ENCODE measurements at regions not wholly inside any gene's neighbourhood (a gene's known extent, or its start where the extent isn't known, plus 50 kb on each side); places are given as distances from the start of the nearest gene placed in this dataset.
"Not testable (repeated sequence)": the region's sequence is repeated elsewhere in the genome, so short reads cannot be mapped to it uniquely, and the experiment has no call there.

DNA sequence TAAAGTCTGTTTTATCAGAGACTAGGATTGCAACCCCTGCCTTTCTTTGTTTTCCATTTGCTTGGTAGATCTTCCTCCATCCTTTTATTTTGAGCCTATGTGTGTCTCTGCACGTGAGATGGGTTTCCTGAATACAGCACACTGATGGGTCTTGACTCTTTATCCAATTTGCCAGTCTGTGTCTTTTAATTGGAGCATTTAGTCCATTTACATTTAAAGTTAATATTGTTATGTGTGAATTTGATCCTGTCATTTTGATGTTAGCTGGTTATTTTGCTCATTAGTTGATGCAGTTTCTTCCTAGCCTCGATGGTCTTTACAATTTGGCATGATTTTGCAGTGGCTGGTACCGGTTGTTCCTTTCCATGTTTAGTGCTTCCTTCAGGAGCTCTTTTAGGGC is 141.7 kb downstream of the EHF start:
- DNase-seq; H3K9ac ChIP-seq (ENCODE audit: low read length); H3K56ac ChIP-seq (ENCODE audit: low read length); H3K79me1 ChIP-seq (ENCODE audit: low read length); H2BK15ac ChIP-seq (replicated peaks; ENCODE audit: low read depth); H2BK120ac ChIP-seq (ENCODE audit: low read depth, low read length); H3K23ac ChIP-seq (ENCODE audit: low read length); H2AK5ac ChIP-seq (ENCODE audit: low read length); H2BK5ac ChIP-seq (ENCODE audit: low read length); H3K4ac ChIP-seq (ENCODE audit: low read depth, low read length); H3K18ac ChIP-seq (ENCODE audit: low read length); H3K4me3 ChIP-seq (ENCODE audit: low read length); H4K8ac ChIP-seq (ENCODE audit: low read depth, low read length); H4K5ac ChIP-seq (ENCODE audit: low read length); H3K27ac ChIP-seq (ENCODE audit: low read depth, low read length); H3K4me2 ChIP-seq (ENCODE audit: low read length); H3K4me1 ChIP-seq (ENCODE audit: control insufficient read depth, low read depth, low read length); H3K79me2 ChIP-seq (ENCODE audit: control insufficient read depth, insufficient read depth, low read length); H3K36me3 ChIP-seq (ENCODE audit: control insufficient read depth, insufficient read depth, low read length); H3K27me3 ChIP-seq (ENCODE audit: insufficient read depth, low read length, poor library complexity): not testable (repeated sequence)
- WGBS (ENCODE audit: extremely low coverage, insufficient coverage, low lambda C conversion rate) = no CpG with 5 or more reads among the region's 3 CpGs

DNA sequence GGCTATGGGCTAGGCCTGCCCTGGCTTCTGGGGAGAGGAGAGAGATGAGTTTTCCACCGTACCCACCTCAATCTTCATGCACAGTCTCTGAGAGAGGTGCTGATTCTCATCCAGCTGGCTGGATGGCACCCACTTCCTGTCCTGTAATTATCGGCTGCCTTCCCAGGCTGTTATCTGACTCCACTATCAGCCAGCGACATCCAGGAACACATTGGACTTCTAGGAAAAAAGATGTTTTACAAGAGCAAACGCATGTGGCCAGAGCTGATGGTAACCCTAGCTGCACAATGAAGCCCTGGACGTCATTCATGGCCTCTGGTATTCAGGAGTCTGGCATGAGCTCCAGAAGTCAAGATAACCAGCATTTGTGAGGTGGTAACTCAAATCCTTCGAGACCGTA is 137.4 kb downstream of the EHF start:
- Histone ChIP-seq H2BK15ac (replicated peaks; ENCODE audit: low read depth) (no peak overlapping the region), H3K4me1 (ENCODE audit: control insufficient read depth, low read depth, low read length) (no peaks in the 10 kb centered on the region), H3K79me2 (ENCODE audit: control insufficient read depth, insufficient read depth, low read length) (no peaks in the 10 kb centered on the region), H3K4me3 (ENCODE audit: low read length) (no peak overlapping the region), H3K56ac (ENCODE audit: low read length) (no peak overlapping the region), H4K5ac (ENCODE audit: low read length) (no peak overlapping the region), H4K8ac (ENCODE audit: low read depth, low read length) (no peak overlapping the region), H3K23ac (ENCODE audit: low read length) (no peak overlapping the region), H3K4me2 (ENCODE audit: low read length) (no peak overlapping the region), H3K9ac (ENCODE audit: low read length) (no peak overlapping the region), H3K4ac (ENCODE audit: low read depth, low read length) (no peak overlapping the region), H2AK5ac (ENCODE audit: low read length) (no peak overlapping the region), H3K27ac (ENCODE audit: low read depth, low read length) (no peak overlapping the region), H2BK5ac (ENCODE audit: low read length) (no peak overlapping the region), H3K18ac (ENCODE audit: low read length) (no peak overlapping the region), H3K79me1 (ENCODE audit: low read length) (no peaks in the 10 kb centered on the region), H3K36me3 (ENCODE audit: control insufficient read depth, insufficient read depth, low read length) (no peaks in the 10 kb centered on the region), H3K27me3 (ENCODE audit: insufficient read depth, low read length, poor library complexity) (no peaks in the 10 kb centered on the region), H2BK120ac (ENCODE audit: low read depth, low read length) (no peak overlapping the region)
- DNase-seq = no peak
- no CpG with 5 or more reads among the region's 7 CpGs for WGBS (ENCODE audit: extremely low coverage, insufficient coverage, low lambda C conversion rate)

GRCh38 chr11:34757026-34757451 is 136.1 kb downstream of the EHF start:
- H3K79me1 ChIP-seq (ENCODE audit: low read length) = no peaks in the 10 kb centered on the region
- no peak overlapping the region for H3K23ac ChIP-seq (ENCODE audit: low read length)
- no CpG with 5 or more reads among the region's 1 CpG for WGBS (ENCODE audit: extremely low coverage, insufficient coverage, low lambda C conversion rate)
- H4K5ac ChIP-seq (ENCODE audit: low read length) = no peak overlapping the region
- no peak overlapping the region for H2BK120ac ChIP-seq (ENCODE audit: low read depth, low read length)
- H3K4ac ChIP-seq (ENCODE audit: low read depth, low read length) = no peak overlapping the region
- H3K18ac ChIP-seq (ENCODE audit: low read length) = no peak overlapping the region
- no peak overlapping the region for H3K4me3 ChIP-seq (ENCODE audit: low read length)
- H3K36me3 ChIP-seq (ENCODE audit: control insufficient read depth, insufficient read depth, low read length) = no peaks in the 10 kb centered on the region
- no peaks in the 10 kb centered on the region for H3K4me1 ChIP-seq (ENCODE audit: control insufficient read depth, low read depth, low read length)
- H3K27me3 ChIP-seq (ENCODE audit: insufficient read depth, low read length, poor library complexity) = no peaks in the 10 kb centered on the region
- H3K27ac ChIP-seq (ENCODE audit: low read depth, low read length) = no peak overlapping the region
- H3K4me2 ChIP-seq (ENCODE audit: low read length) = no peak overlapping the region
- DNase-seq = no peak
- H2BK5ac ChIP-seq (ENCODE audit: low read length) = no peak overlapping the region
- H3K9ac ChIP-seq (ENCODE audit: low read length) = no peak overlapping the region
- no peaks in the 10 kb centered on the region for H3K79me2 ChIP-seq (ENCODE audit: control insufficient read depth, insufficient read depth, low read length)
- H2BK15ac ChIP-seq (replicated peaks; ENCODE audit: low read depth) = no peak overlapping the region
- no peak overlapping the region for H4K8ac ChIP-seq (ENCODE audit: low read depth, low read length)
- no peak overlapping the region for H2AK5ac ChIP-seq (ENCODE audit: low read length)
- H3K56ac ChIP-seq (ENCODE audit: low read length) = no peak overlapping the region

DNA sequence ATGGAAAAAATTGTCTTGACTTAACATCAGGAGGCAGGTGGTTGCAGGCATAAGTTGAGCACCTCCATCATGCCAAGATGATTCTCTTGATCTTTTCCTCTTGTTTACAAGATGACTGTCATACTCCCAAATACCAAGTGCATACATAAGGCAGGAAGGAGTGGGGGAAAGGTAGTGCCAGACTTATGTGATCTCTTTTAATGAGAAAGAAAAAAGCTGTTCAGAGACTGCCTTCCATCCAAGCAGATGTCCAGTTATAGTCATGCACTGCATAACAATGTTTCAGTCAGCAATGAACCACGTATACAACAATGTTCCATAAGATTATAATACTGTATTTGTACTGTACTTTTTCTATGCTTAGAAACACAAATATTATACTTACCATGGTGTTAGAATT is 135.7 kb downstream of the EHF start:
- no CpG with 5 or more reads among the region's 1 CpG for WGBS (ENCODE audit: extremely low coverage, insufficient coverage, low lambda C conversion rate)
- H4K8ac ChIP-seq (ENCODE audit: low read depth, low read length) = no peak overlapping the region
- H2AK5ac ChIP-seq (ENCODE audit: low read length) = no peak overlapping the region
- no peak overlapping the region for H2BK120ac ChIP-seq (ENCODE audit: low read depth, low read length)
- no peak overlapping the region for H3K56ac ChIP-seq (ENCODE audit: low read length)
- no peak overlapping the region for H3K23ac ChIP-seq (ENCODE audit: low read length)
- no peak overlapping the region for H3K4me2 ChIP-seq (ENCODE audit: low read length)
- no peak for DNase-seq
- no peak overlapping the region for H3K4me3 ChIP-seq (ENCODE audit: low read length)
- H2BK15ac ChIP-seq (replicated peaks; ENCODE audit: low read depth) = no peak overlapping the region
- no peak overlapping the region for H3K9ac ChIP-seq (ENCODE audit: low read length)
- H3K27ac ChIP-seq (ENCODE audit: low read depth, low read length) = no peak overlapping the region
- H4K5ac ChIP-seq (ENCODE audit: low read length) = no peak overlapping the region
- H2BK5ac ChIP-seq (ENCODE audit: low read length) = no peak overlapping the region
- no peaks in the 10 kb centered on the region for H3K27me3 ChIP-seq (ENCODE audit: insufficient read depth, low read length, poor library complexity)
- no peaks in the 10 kb centered on the region for H3K79me1 ChIP-seq (ENCODE audit: low read length)
- no peak overlapping the region for H3K4ac ChIP-seq (ENCODE audit: low read depth, low read length)
- H3K36me3 ChIP-seq (ENCODE audit: control insufficient read depth, insufficient read depth, low read length) = no peaks in the 10 kb centered on the region
- no peak overlapping the region for H3K18ac ChIP-seq (ENCODE audit: low read length)
- H3K79me2 ChIP-seq (ENCODE audit: control insufficient read depth, insufficient read depth, low read length) = no peaks in the 10 kb centered on the region
- H3K4me1 ChIP-seq (ENCODE audit: control insufficient read depth, low read depth, low read length) = no peaks in the 10 kb centered on the region

DNA sequence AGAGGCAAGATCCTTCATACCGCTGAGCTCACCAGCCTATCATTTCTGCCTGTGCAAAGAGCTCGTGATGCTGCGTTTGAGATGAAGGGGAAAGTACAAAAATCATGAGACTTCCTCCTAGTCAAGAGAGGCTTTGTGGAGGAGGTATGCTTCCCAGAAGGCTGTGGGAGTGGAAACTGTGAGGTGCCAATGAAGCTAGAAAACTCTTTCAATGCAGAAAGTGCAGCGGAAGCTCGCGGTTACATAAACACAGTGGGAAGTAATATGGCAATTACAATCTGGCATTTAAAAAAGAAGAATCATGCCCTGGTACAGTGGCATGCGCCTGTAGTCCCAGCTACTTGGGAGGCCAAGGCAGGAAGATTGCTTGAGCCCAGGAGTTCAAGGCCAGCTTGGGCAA is 134.8 kb downstream of the EHF start:
- H2BK5ac ChIP-seq (ENCODE audit: low read length) = no peak overlapping the region
- H3K4me3 ChIP-seq (ENCODE audit: low read length) = no peak overlapping the region
- no CpG with 5 or more reads among the region's 7 CpGs for WGBS (ENCODE audit: extremely low coverage, insufficient coverage, low lambda C conversion rate)
- H3K79me1 ChIP-seq (ENCODE audit: low read length) = no peaks in the 10 kb centered on the region
- no peak overlapping the region for H3K4ac ChIP-seq (ENCODE audit: low read depth, low read length)
- no peak overlapping the region for H2BK120ac ChIP-seq (ENCODE audit: low read depth, low read length)
- no peak overlapping the region for H3K56ac ChIP-seq (ENCODE audit: low read length)
- H3K27ac ChIP-seq (ENCODE audit: low read depth, low read length) = no peak overlapping the region
- no peak overlapping the region for H3K23ac ChIP-seq (ENCODE audit: low read length)
- no peak overlapping the region for H3K18ac ChIP-seq (ENCODE audit: low read length)
- no peak overlapping the region for H3K9ac ChIP-seq (ENCODE audit: low read length)
- no peak for DNase-seq
- H2BK15ac ChIP-seq (replicated peaks; ENCODE audit: low read depth) = no peak overlapping the region
- H4K8ac ChIP-seq (ENCODE audit: low read depth, low read length) = no peak overlapping the region
- H3K36me3 ChIP-seq (ENCODE audit: control insufficient read depth, insufficient read depth, low read length) = no peaks in the 10 kb centered on the region
- H3K4me1 ChIP-seq (ENCODE audit: control insufficient read depth, low read depth, low read length) = no peaks in the 10 kb centered on the region
- no peaks in the 10 kb centered on the region for H3K27me3 ChIP-seq (ENCODE audit: insufficient read depth, low read length, poor library complexity)
- H2AK5ac ChIP-seq (ENCODE audit: low read length) = no peak overlapping the region
- no peaks in the 10 kb centered on the region for H3K79me2 ChIP-seq (ENCODE audit: control insufficient read depth, insufficient read depth, low read length)
- H4K5ac ChIP-seq (ENCODE audit: low read length) = no peak overlapping the region
- H3K4me2 ChIP-seq (ENCODE audit: low read length) = no peak overlapping the region

- no peaks in the 10 kb centered on the region for H3K27me3 ChIP-seq (ENCODE audit: insufficient read depth, low read length, poor library complexity)
- H2BK5ac ChIP-seq (ENCODE audit: low read length) = no peak overlapping the region
- H3K36me3 ChIP-seq (ENCODE audit: control insufficient read depth, insufficient read depth, low read length) = no peaks in the 10 kb centered on the region
- H3K79me2 ChIP-seq (ENCODE audit: control insufficient read depth, insufficient read depth, low read length) = no peaks in the 10 kb centered on the region
- H3K23ac ChIP-seq (ENCODE audit: low read length) = no peak overlapping the region
- no peak overlapping the region for H2AK5ac ChIP-seq (ENCODE audit: low read length)
- no peaks in the 10 kb centered on the region for H3K4me1 ChIP-seq (ENCODE audit: control insufficient read depth, low read depth, low read length)
- H3K4ac ChIP-seq (ENCODE audit: low read depth, low read length) = no peak overlapping the region
- no peak overlapping the region for H4K5ac ChIP-seq (ENCODE audit: low read length)
- H3K18ac ChIP-seq (ENCODE audit: low read length) = no peak overlapping the region
- no peak overlapping the region for H2BK120ac ChIP-seq (ENCODE audit: low read depth, low read length)
- WGBS (ENCODE audit: extremely low coverage, insufficient coverage, low lambda C conversion rate) = no CpG with 5 or more reads among the region's 8 CpGs
- H2BK15ac ChIP-seq (replicated peaks; ENCODE audit: low read depth) = no peak overlapping the region
- H4K8ac ChIP-seq (ENCODE audit: low read depth, low read length) = no peak overlapping the region
- no peaks in the 10 kb centered on the region for H3K79me1 ChIP-seq (ENCODE audit: low read length)
- no peak overlapping the region for H3K4me3 ChIP-seq (ENCODE audit: low read length)
- H3K4me2 ChIP-seq (ENCODE audit: low read length) = no peak overlapping the region
- no peak overlapping the region for H3K27ac ChIP-seq (ENCODE audit: low read depth, low read length)
- no peak overlapping the region for H3K56ac ChIP-seq (ENCODE audit: low read length)
- H3K9ac ChIP-seq (ENCODE audit: low read length) = no peak overlapping the region
- no peak for DNase-seq
These were observed 133.4 kb downstream of the EHF start for GRCh38 chr11:34754171-34754823.
